Epithelial cell of esophagus (primary cell): ENCODE measurements at regions not wholly inside any gene's neighbourhood (a gene's known extent, or its start where the extent isn't known, plus 50 kb on each side); places are given as distances from the start of the nearest gene placed in this dataset.

Source experiments
- DNase-seq: peaks from one replicate; pipeline ENCODE4 v3.0.0; 2010; ENCODE audit warnings: low read depth
- H3K4me3 ChIP-seq: 2 replicates; pipeline ENCODE4 v1.5.1; 2011; ENCODE audit warnings: mild to moderate bottlenecking, low read length, control low read depth
- TF ChIP-seq, protein P1 (sequence below): IDR thresholded peaks from 2 replicates; pipeline ENCODE4 v1.5.1; 2011; ENCODE audit warnings: low read depth, mild to moderate bottlenecking, low read length, control low read depth, inconsistent platforms; ENCODE audit not compliant: insufficient read depth; ENCODE audit errors: missing control alignments

DNA sequence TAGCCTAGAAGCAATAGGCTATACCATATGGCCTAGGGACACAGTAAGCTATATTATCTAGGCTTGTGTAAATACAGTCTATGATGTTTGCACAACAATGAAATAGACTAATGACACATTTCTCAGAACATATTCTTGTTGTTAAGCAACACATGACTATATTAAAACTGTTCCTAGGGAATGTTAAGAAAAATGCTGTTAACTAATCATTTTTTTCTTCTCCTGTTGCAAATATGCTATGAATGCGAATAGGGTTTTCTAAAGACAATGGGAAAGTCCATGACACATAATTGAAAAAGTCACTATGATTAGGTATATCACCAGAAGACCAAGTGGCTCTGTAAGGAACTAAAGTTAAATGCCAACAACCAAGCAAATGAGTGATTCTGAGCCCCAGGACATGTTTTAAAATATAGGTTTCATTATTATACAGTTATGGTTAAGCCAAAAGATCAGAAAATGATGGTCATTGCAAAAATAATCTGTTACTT, 454.0 kb upstream of the SORCS1 start:
- peak; percentile 79 for DNase-seq
- no peak overlapping the region for H3K4me3 ChIP-seq
- TF ChIP-seq, protein P1, sequence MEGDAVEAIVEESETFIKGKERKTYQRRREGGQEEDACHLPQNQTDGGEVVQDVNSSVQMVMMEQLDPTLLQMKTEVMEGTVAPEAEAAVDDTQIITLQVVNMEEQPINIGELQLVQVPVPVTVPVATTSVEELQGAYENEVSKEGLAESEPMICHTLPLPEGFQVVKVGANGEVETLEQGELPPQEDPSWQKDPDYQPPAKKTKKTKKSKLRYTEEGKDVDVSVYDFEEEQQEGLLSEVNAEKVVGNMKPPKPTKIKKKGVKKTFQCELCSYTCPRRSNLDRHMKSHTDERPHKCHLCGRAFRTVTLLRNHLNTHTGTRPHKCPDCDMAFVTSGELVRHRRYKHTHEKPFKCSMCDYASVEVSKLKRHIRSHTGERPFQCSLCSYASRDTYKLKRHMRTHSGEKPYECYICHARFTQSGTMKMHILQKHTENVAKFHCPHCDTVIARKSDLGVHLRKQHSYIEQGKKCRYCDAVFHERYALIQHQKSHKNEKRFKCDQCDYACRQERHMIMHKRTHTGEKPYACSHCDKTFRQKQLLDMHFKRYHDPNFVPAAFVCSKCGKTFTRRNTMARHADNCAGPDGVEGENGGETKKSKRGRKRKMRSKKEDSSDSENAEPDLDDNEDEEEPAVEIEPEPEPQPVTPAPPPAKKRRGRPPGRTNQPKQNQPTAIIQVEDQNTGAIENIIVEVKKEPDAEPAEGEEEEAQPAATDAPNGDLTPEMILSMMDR: no peak

GRCh38 chr10:107616463-107617410, 452.2 kb upstream of the SORCS1 start:
- H3K4me3 ChIP-seq: no peak overlapping the region
- TF ChIP-seq, protein P1: no peak
- peak; percentile 97 for DNase-seq

- no peak overlapping the region for H3K4me3 ChIP-seq
These were observed 451.5 kb upstream of the SORCS1 start for GRCh38 chr10:107616031-107616430.

DNA sequence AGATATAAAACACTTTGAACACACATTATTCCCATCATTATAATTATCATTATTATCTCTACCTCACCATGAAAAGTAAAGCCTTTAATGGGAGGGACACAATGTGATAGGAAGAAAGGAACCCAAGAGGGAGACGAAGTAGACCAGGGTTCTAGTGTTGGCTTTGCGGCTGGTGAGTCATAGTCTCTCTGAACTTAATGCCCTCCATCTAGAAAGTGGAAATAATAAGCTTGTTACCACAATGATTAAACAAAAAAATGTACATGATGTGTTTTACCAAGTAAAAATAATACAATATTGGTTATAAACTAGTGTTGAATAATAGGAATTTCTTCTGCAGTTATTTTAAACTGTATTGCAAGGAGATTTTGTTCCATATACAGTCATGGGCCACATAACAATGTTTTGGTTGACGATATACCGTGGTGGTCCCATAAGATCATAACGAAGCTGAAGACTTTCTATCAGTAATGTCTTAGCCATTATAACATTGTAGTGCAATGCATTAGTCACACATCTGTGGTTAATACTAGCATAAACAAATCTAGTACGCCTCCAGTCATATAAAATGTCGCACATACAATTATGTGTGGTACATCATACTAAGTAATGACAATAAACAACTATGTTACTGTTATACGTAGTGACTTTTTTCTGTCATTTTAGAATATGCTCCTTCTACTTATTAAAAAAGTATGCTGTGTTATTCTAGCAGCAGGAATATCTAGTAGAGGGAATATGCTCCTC, 450.6 kb upstream of the SORCS1 start:
- TF ChIP-seq, protein P1: no peak
- no peak overlapping the region for H3K4me3 ChIP-seq
- DNase-seq: peak; percentile 72

More at GRCh38 chr10:107616031-107616430, 451.5 kb upstream of the SORCS1 start:
- peak; percentile 62 for DNase-seq
- TF ChIP-seq, protein P1: no peak

DNA sequence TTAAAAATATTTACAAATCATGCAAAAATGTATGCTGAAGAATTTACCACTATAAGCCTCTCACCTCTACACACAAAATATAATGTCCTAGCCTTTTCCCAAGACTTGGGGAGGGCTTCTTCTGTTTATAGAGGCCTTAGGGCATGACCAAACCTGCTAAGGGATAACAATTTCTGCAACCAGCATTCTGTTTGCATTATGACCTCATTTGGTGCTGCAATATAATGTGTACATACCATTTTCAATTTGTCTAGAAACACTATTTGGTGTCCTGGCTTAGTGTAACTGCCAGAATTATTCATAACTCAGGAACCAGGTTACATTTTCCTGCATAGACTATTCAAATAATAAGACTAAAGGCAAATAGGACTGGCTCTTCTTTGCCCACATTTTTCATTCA, 446.6 kb upstream of the SORCS1 start:
- TF ChIP-seq, protein P1: no peak
- peak; percentile 91 for DNase-seq

DNA sequence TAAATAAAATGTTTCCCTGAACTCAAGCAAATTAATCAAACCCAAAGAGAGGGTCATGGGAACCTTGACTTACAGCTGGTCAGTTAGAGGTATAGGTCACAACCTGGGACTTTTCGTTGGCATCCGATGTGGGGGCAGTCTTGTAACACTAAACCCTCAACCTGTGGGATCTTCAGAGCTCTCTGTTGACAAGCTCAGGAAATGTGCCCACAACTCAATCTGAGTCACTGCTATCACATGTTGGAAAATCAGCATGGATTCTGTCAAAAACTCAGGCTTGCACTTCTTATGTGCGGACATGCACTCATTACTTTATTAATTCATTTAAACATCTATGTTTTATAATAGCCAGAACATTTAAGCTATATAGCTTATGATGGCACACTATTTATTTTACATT, 424.6 kb upstream of the SORCS1 start:
- no peak overlapping the region for H3K4me3 ChIP-seq
- DNase-seq: no peak
- TF ChIP-seq, protein P1: no peak

More for the DNA sequence above, 446.6 kb upstream of the SORCS1 start:
- H3K4me3 ChIP-seq: no peak overlapping the region
